ENCODE measurements at regions not wholly inside any gene's neighbourhood (a gene's known extent, or its start where the extent isn't known, plus 50 kb on each side); places are given as distances from the start of the nearest gene placed in this dataset.

DNA sequence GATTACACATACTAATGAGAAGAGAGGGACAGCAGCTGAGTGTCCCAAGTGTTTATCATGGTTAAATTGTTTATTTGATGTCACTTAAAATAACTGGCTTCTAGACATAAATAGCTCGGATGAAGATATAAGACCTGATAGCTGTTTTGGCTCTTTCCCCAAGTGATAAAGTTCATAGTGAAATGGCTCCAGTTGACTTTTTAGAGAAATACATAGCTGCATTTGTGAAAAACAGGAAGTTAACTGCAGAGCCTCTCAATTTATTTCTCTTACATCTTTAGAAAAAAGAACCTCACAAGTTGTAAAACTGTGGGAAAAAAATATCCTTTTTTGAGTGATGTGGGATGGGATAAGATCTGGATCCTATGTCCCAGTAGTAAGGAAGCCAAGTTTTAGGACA lies 332.9 kb upstream of the RASGRP1 start:
- no peak for DNase-seq (ENCODE audit: low spot score in 2 of 2)
- WGBS, 2 donors = 48 to 59% methylated on average over 1 of the region's 1 CpG
- TF ChIP-seq POLR2A (IDR thresholded peaks at IDR 0.05) = no peak
- TF ChIP-seq, protein P1, sequence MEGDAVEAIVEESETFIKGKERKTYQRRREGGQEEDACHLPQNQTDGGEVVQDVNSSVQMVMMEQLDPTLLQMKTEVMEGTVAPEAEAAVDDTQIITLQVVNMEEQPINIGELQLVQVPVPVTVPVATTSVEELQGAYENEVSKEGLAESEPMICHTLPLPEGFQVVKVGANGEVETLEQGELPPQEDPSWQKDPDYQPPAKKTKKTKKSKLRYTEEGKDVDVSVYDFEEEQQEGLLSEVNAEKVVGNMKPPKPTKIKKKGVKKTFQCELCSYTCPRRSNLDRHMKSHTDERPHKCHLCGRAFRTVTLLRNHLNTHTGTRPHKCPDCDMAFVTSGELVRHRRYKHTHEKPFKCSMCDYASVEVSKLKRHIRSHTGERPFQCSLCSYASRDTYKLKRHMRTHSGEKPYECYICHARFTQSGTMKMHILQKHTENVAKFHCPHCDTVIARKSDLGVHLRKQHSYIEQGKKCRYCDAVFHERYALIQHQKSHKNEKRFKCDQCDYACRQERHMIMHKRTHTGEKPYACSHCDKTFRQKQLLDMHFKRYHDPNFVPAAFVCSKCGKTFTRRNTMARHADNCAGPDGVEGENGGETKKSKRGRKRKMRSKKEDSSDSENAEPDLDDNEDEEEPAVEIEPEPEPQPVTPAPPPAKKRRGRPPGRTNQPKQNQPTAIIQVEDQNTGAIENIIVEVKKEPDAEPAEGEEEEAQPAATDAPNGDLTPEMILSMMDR (IDR thresholded peaks at IDR 0.05) = no peak
- intact Hi-C loops (cut with DNase I; ENCODE audit: low total_unique reads) = no loop called here
- H3K4me3 ChIP-seq (ENCODE audit: low read depth, poor library complexity, severe bottlenecking) = no peak overlapping the region

DNA sequence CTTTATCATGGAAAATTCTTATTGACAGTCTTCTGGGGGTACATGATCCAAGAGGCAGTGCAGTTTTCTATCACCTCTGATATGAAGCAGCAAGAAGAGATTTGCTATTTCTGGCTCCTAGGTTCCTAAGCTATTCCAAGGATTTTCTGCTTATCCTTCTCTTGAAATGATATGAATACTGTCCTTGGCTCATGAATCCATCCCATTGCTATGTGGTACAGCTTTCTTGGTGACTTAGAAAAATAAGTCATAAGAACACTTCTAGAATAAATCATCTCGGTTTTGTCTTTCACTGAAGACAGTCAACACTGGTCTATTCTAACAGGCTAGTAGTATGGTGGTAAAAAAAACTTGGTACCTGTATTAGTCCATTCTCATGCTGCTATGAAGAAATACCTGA lies 333.6 kb upstream of the RASGRP1 start:
- H3K4me3 ChIP-seq (ENCODE audit: low read depth, poor library complexity, severe bottlenecking) = no peak overlapping the region
- TF ChIP-seq POLR2A (IDR thresholded peaks at IDR 0.05) = no peak
- TF ChIP-seq, protein P1 (IDR thresholded peaks at IDR 0.05) = no peak
- intact Hi-C loops (cut with DNase I; ENCODE audit: low total_unique reads) = no loop called here
- 69 to 79% methylated on average over 1 of the region's 1 CpG for WGBS, 2 donors
- DNase-seq (ENCODE audit: low spot score in 2 of 2) = no peak

DNA sequence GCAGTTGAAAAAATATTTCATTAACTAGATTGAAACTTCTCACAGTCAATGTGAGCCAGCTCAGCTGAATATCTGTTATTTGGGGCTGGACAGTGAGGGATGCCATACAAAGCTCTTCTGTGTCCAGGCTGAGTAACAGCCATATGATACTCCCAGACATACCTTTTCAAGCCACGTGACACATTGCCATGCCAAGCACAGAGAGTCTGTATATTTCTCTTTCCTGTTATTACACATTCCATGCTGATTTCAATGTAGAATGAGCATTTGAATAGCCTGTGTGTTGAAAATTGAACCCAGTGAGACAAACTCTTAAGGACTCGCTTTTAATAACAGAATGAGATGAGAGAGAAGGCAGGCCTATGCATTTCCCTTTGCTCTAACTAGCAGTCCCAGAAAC lies 334.7 kb upstream of the RASGRP1 start:
- DNase-seq (ENCODE audit: low spot score in 2 of 2) = no peak
- no peak overlapping the region for H3K4me3 ChIP-seq (ENCODE audit: low read depth, poor library complexity, severe bottlenecking)
- intact Hi-C loops (cut with DNase I; ENCODE audit: low total_unique reads) = no loop called here
- 80 to 82% methylated on average over 2 of the region's 2 CpGs for WGBS, 2 donors
- TF ChIP-seq, protein P1 (IDR thresholded peaks at IDR 0.05) = no peak
- TF ChIP-seq POLR2A (IDR thresholded peaks at IDR 0.05) = no peak

DNA sequence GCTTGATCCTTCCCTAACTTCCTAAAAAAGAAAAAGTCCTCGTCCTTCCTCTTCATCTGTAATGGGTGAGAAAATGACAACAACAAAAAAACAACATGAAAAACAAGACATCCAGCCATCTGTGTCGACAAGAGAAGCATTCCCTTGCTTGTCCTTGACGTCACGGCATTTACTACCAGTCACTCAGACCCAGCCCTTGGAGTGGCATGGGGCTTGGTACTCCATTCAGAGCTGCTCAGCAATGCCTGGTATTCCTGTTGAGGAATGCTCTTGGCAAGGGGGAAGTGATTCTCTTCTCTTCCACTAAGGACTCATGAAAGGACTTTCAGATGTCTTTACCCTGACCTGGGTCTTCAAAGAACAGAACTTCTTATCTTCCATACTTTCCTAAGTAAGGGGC lies 339.7 kb upstream of the RASGRP1 start:
- WGBS, 2 donors = 79 to 91% methylated on average over 4 of the region's 4 CpGs
- DNase-seq (ENCODE audit: low spot score in 2 of 2) = no peak
- TF ChIP-seq, protein P1 (IDR thresholded peaks at IDR 0.05) = no peak
- no peak for TF ChIP-seq POLR2A (IDR thresholded peaks at IDR 0.05)
- no peak overlapping the region for H3K4me3 ChIP-seq (ENCODE audit: low read depth, poor library complexity, severe bottlenecking)
- intact Hi-C loops (cut with DNase I; ENCODE audit: low total_unique reads) = no loop called here

DNA sequence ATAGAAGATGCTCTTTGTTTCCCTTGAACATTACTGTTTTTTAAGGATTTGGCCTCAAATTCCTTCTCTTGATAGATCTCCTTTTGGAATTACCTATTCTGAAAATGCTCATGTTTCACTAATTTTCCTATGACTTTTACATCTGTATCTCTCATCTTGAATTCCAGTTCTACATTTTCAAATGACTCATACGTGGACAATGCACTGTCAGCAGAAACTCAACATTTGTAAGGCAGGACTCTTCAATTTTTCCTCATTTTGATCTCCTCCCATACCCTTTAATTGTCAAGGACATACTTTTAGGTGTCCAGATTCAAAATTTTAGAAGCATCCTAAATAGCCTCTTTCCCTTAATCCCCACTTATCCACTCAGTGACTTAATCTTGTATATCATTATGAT lies 341.0 kb upstream of the RASGRP1 start:
- intact Hi-C loops (cut with DNase I; ENCODE audit: low total_unique reads) = no loop called here
- WGBS, 2 donors = 57 to 79% methylated on average over 1 of the region's 1 CpG
- no peak overlapping the region for H3K4me3 ChIP-seq (ENCODE audit: low read depth, poor library complexity, severe bottlenecking)
- DNase-seq (ENCODE audit: low spot score in 2 of 2) = no peak
- TF ChIP-seq, protein P1 (IDR thresholded peaks at IDR 0.05) = no peak
- no peak for TF ChIP-seq POLR2A (IDR thresholded peaks at IDR 0.05)

DNA sequence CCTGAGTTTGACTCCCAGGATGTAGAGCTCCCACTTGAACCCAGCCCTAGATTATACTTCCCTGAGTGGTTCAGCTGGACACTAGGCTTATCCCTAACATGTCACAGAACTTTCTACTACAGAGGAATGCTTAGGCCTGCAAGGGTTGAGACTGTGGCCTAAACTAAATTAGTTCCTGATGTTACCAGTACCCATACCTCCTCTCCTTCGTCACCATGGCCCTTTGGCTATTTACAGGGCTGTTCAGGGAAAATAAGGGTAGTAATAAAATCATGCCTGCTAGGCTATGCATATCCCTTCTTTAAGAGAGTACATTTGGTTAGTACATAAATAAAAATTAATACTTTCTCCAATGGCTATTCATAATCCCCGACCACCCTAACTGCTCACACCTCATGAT lies 356.4 kb upstream of the RASGRP1 start:
- DNase-seq (ENCODE audit: low spot score in 2 of 2) = no peak
- WGBS, 2 donors = 95% methylated on average over 2 of the region's 2 CpGs
- no peak overlapping the region for H3K4me3 ChIP-seq (ENCODE audit: low read depth, poor library complexity, severe bottlenecking)
- no peak for TF ChIP-seq POLR2A (IDR thresholded peaks at IDR 0.05)
- TF ChIP-seq, protein P1 (IDR thresholded peaks at IDR 0.05) = no peak
- intact Hi-C loops (cut with DNase I; ENCODE audit: low total_unique reads) = no loop called here

All from lower leg skin (tissue), 4 donors.